GM12892 (cell line): ENCODE measurements at regions not wholly inside any gene's neighbourhood (a gene's known extent, or its start where the extent isn't known, plus 50 kb on each side); places are given as distances from the start of the nearest gene placed in this dataset.

Source experiments
- POLR2A ChIP-seq: IDR thresholded peaks from 2 replicates; pipeline ENCODE4 v1.6.1; 2011; ENCODE audit warnings: low read depth, low read length, control low read depth
- TAF1 ChIP-seq: IDR thresholded peaks from 2 replicates; pipeline ENCODE4 v1.6.1; 2011; ENCODE audit warnings: low read depth, mild to moderate bottlenecking, control low read depth, low read length, borderline replicate concordance

GRCh38 chr11:50182486-50182885, 149.8 kb downstream of the OR4C45 start:
- TF ChIP-seq TAF1 (no peak), POLR2A (no peak)
